Progenitor cell of endocrine pancreas (in vitro differentiated cells): ENCODE measurements at regions not wholly inside any gene's neighbourhood (a gene's known extent, or its start where the extent isn't known, plus 50 kb on each side); places are given as distances from the start of the nearest gene placed in this dataset.

Source experiments
- DNase-seq: peaks from one replicate; pipeline ENCODE4 v3.0.0; 2021; ENCODE audit warnings: low spot score; ENCODE audit not compliant: unreplicated experiment
- H3K27ac Mint-ChIP-seq: 2 replicates; pipeline ENCODE4 v1.8.0; 2021; ENCODE audit warnings: mild to moderate bottlenecking, moderate library complexity, mixed read lengths
- H3K27me3 Mint-ChIP-seq: 2 replicates; pipeline ENCODE4 v1.8.0; 2021; ENCODE audit warnings: mixed read lengths
- H3K36me3 Mint-ChIP-seq: 2 replicates; pipeline ENCODE4 v1.8.0; 2022; ENCODE audit warnings: mixed read lengths; ENCODE audit not compliant: insufficient read depth
- H3K4me1 Mint-ChIP-seq: 2 replicates; pipeline ENCODE4 v1.8.0; 2021; ENCODE audit warnings: low read depth, mixed read lengths
- H3K4me3 Mint-ChIP-seq: 2 replicates; pipeline ENCODE4 v1.8.0; 2021; ENCODE audit warnings: low read depth, mild to moderate bottlenecking, moderate library complexity, mixed read lengths
- H3K9me3 Mint-ChIP-seq: 2 replicates; pipeline ENCODE4 v1.8.0; 2021; ENCODE audit warnings: low read depth, mixed read lengths
- CTCF ChIP-seq: fragments of 200-600 bp; sonication (generic); IDR thresholded peaks from one replicate; pipeline ENCODE4 v1.5.0; 2021; ENCODE audit warnings: antibody characterized with exemption, mild to moderate bottlenecking; ENCODE audit not compliant: unreplicated experiment

GRCh38 chr5:53418409-53418808, 62.0 kb upstream of the FST start:
- H3K4me1 Mint-ChIP-seq, result no peaks in the 10 kb centered on the region
- no peak overlapping the region for H3K4me3 Mint-ChIP-seq
- H3K27ac Mint-ChIP-seq, result no peak overlapping the region
- DNase-seq, result no peak
- no peak for TF ChIP-seq CTCF
- H3K9me3 Mint-ChIP-seq, result no peaks in the 10 kb centered on the region
- no peaks in the 10 kb centered on the region for H3K36me3 Mint-ChIP-seq
- H3K27me3 Mint-ChIP-seq, result peaks cover 4% of the 10 kb centered on the region

- Mint-ChIP-seq H3K4me3 (no peak overlapping the region), H3K4me1 (no peaks in the 10 kb centered on the region), H3K9me3 (no peaks in the 10 kb centered on the region), H3K27ac (no peak overlapping the region), H3K27me3 (peaks cover 4% of the 10 kb centered on the region), H3K36me3 (no peaks in the 10 kb centered on the region)
- DNase-seq, result no peak
- TF ChIP-seq CTCF, result no peak
These were observed 61.4 kb upstream of the FST start for GRCh38 chr5:53418826-53419658.

- Mint-ChIP-seq H3K27ac (no peak overlapping the region), H3K9me3 (no peaks in the 10 kb centered on the region), H3K36me3 (no peaks in the 10 kb centered on the region), H3K4me3 (no peak overlapping the region), H3K27me3 (peaks cover 4% of the 10 kb centered on the region), H3K4me1 (peaks cover 5% of the 10 kb centered on the region)
- no peak for DNase-seq
- no peak for TF ChIP-seq CTCF
These were observed 57.9 kb upstream of the FST start for GRCh38 chr5:53422539-53422938.

- H3K4me3 Mint-ChIP-seq, result no peak overlapping the region
- H3K27me3 Mint-ChIP-seq, result peaks cover 4% of the 10 kb centered on the region
- H3K27ac Mint-ChIP-seq, result no peak overlapping the region
- peaks cover 5% of the 10 kb centered on the region for H3K4me1 Mint-ChIP-seq
- DNase-seq, result no peak
- TF ChIP-seq CTCF, result no peak
- no peaks in the 10 kb centered on the region for H3K36me3 Mint-ChIP-seq
- no peaks in the 10 kb centered on the region for H3K9me3 Mint-ChIP-seq
These were observed 56.7 kb upstream of the FST start for GRCh38 chr5:53423724-53424123.

- Mint-ChIP-seq H3K4me3 (no peak overlapping the region), H3K27me3 (peaks cover 4% of the 10 kb centered on the region), H3K27ac (no peak overlapping the region), H3K4me1 (peaks cover 5% of the 10 kb centered on the region), H3K9me3 (no peaks in the 10 kb centered on the region), H3K36me3 (no peaks in the 10 kb centered on the region)
- no peak for DNase-seq
- no peak for TF ChIP-seq CTCF
These were observed 55.5 kb upstream of the FST start for GRCh38 chr5:53424686-53425615.
